SK-N-SH (cell line): ENCODE measurements at regions not wholly inside any gene's neighbourhood (a gene's known extent, or its start where the extent isn't known, plus 50 kb on each side); places are given as distances from the start of the nearest gene placed in this dataset.

ENCODE experiments used
- CTCF ChIA-PET: fragments of 300-600, 350-600 bp; formaldehyde crosslinking; extraction: SDS; loops from one replicate; lab custom pipeline; 2021; lab: Yijun Ruan, JAX
- POLR2A ChIA-PET: fragments of 350-600 bp; sonication (Branson Sonifier 250); formaldehyde crosslinking; extraction: SDS; loops from one replicate; lab custom pipeline; 2020; ENCODE audit warnings: antibody characterized with exemption, inconsistent platforms; lab: Yijun Ruan, JAX
- DNase-seq: peaks from one replicate; pipeline ENCODE4 v3.0.0; 2012
- H2AFZ ChIP-seq: fragments of 200-600 bp; sonication (generic); 2 replicates; pipeline ENCODE4 v1.8.1; 2016; ENCODE audit warnings: antibody characterized with exemption, mild to moderate bottlenecking, low read depth
- H3F3A ChIP-seq: fragments of 200-600 bp; sonication (generic); replicated peaks from 2 replicates; pipeline ENCODE3; 2016; ENCODE audit warnings: antibody characterized with exemption, mild to moderate bottlenecking; ENCODE audit not compliant: insufficient read depth
- H3K27ac ChIP-seq, 2 experiments: fragments of 200-500 bp in 1 of 2; fragments of 200-600 bp in 1 of 2; sonication (Bioruptor generic) in 1 of 2; sonication (generic), shearing (Covaris generic) in 1 of 2; 2 replicates each; pipeline versions ENCODE4 v1.5.1 to v1.6.1; 2014 to 2016; ENCODE audit warnings: low read depth in 2 of 2, inconsistent platforms in 1 of 2, low read length in 1 of 2, mild to moderate bottlenecking in 1 of 2, mixed read lengths in 1 of 2
- H3K27me3 ChIP-seq: fragments of 200-600 bp; sonication (generic), shearing (Covaris generic); 2 replicates; pipeline ENCODE4 v1.6.1; 2016; ENCODE audit warnings: mixed run types; ENCODE audit not compliant: insufficient read depth
- H3K36me3 ChIP-seq, 2 experiments: fragments of 200-500 bp in 1 of 2; fragments of 200-600 bp in 1 of 2; sonication (Bioruptor generic) in 1 of 2; sonication (generic) in 1 of 2; replicated peaks in 1 of 2; 2 replicates each; pipeline versions ENCODE3 to v1.5.1; 2014 to 2016; ENCODE audit warnings: low read length in 1 of 2, mild to moderate bottlenecking in 1 of 2; ENCODE audit not compliant: insufficient read depth in 2 of 2, control insufficient read depth in 1 of 2
- H3K4me1 ChIP-seq, 2 experiments: fragments of 200-500 bp in 1 of 2; fragments of 200-600 bp in 1 of 2; sonication (Bioruptor generic) in 1 of 2; sonication (generic), shearing (Covaris generic) in 1 of 2; 2 replicates each; pipeline versions ENCODE4 v1.5.1 to v1.6.1; 2014 to 2016; ENCODE audit warnings: low read depth in 1 of 2, low read length in 1 of 2, mixed run types in 1 of 2; ENCODE audit not compliant: insufficient read depth in 2 of 2, control insufficient read depth in 1 of 2
- H3K4me2 ChIP-seq: fragments of 200-600 bp; sonication (generic), shearing (Covaris generic); 2 replicates; pipeline ENCODE4 v1.6.1; 2017; ENCODE audit warnings: mixed run types
- H3K4me3 ChIP-seq, 2 experiments: fragments of 200-500 bp in 1 of 2; fragments of 200-600 bp in 1 of 2; sonication (Bioruptor generic) in 1 of 2; sonication (generic), shearing (Covaris generic) in 1 of 2; 2 replicates each; pipeline versions ENCODE4 v1.5.1 to v1.8.1; 2014 to 2016; ENCODE audit warnings: low read depth in 2 of 2, inconsistent platforms in 1 of 2, low read length in 1 of 2, mild to moderate bottlenecking in 1 of 2, mixed read lengths in 1 of 2, moderate library complexity in 1 of 2
- H3K79me2 ChIP-seq: fragments of 200-600 bp; sonication (generic); 2 replicates; pipeline ENCODE4 v1.8.1; 2017; ENCODE audit warnings: mild to moderate bottlenecking; ENCODE audit not compliant: insufficient read depth
- H3K9ac ChIP-seq: fragments of 200-600 bp; sonication (generic); 2 replicates; pipeline ENCODE4 v1.6.1; 2017; ENCODE audit warnings: mixed run types
- H3K9me2 ChIP-seq: fragments of 200-600 bp; sonication (generic); 2 replicates; pipeline ENCODE4 v1.6.1; 2017; ENCODE audit warnings: mixed run types
- H3K9me3 ChIP-seq: fragments of 200-600 bp; sonication (generic); 2 replicates; pipeline ENCODE4 v1.6.1; 2017; ENCODE audit warnings: mixed run types, mild to moderate bottlenecking, moderate library complexity
- H4K20me1 ChIP-seq: fragments of 200-600 bp; sonication (generic); 2 replicates; pipeline ENCODE4 v1.6.1; 2017; ENCODE audit warnings: mild to moderate bottlenecking, mixed run types; ENCODE audit not compliant: insufficient read depth
- CHD2 ChIP-seq: fragments of 150-350 bp; IDR thresholded peaks from 2 replicates; pipeline ENCODE4 v1.6.1; 2018; ENCODE audit warnings: low read length; ENCODE audit not compliant: partially characterized antibody
- CTCF ChIP-seq: fragments of 200-600 bp; sonication (generic); IDR thresholded peaks from 2 replicates; pipeline ENCODE4 v1.6.1; 2017; ENCODE audit warnings: antibody characterized with exemption, mild to moderate bottlenecking, moderate library complexity
- ELF1 ChIP-seq: IDR thresholded peaks from 2 replicates; pipeline ENCODE4 v1.4.0; 2012
- EP300 ChIP-seq, 2 experiments: IDR thresholded peaks; 2 replicates each; pipeline versions ENCODE4 v1.4.0 to v1.6.1; 2012; ENCODE audit warnings: borderline replicate concordance in 1 of 2, low read depth in 1 of 2, low read length in 1 of 2
- EZH2phosphoT487 ChIP-seq: fragments of 200-600 bp; sonication (generic); IDR thresholded peaks from 2 replicates; pipeline ENCODE4 v1.6.1; 2017; ENCODE audit warnings: low read depth, mixed run types, mild to moderate bottlenecking, antibody characterized with exemption, moderate library complexity, borderline replicate concordance
- FOXM1 ChIP-seq: IDR thresholded peaks from 2 replicates; pipeline ENCODE4 v1.4.0; 2012; ENCODE audit warnings: low read depth, mild to moderate bottlenecking
- MEF2A ChIP-seq: IDR thresholded peaks from 2 replicates; pipeline ENCODE4 v1.4.0; 2012; ENCODE audit warnings: low read depth, borderline replicate concordance
- MXI1 ChIP-seq: IDR thresholded peaks from 2 replicates; pipeline ENCODE4 v1.6.1; 2012; ENCODE audit warnings: mild to moderate bottlenecking, low read depth, low read length, improper control_type of control experiment
- NRF1 ChIP-seq: IDR thresholded peaks from 2 replicates; pipeline ENCODE4 v1.6.1; 2012; ENCODE audit warnings: low read depth, mild to moderate bottlenecking, low read length
- POLR2AphosphoS5 ChIP-seq: IDR thresholded peaks from 2 replicates; pipeline ENCODE4 v1.6.1; 2012; ENCODE audit warnings: low read depth, low read length
- RAD21 ChIP-seq: IDR thresholded peaks from 2 replicates; pipeline ENCODE4 v1.6.1; 2012; ENCODE audit warnings: mild to moderate bottlenecking, low read length
- RCOR1 ChIP-seq: fragments of 150-350 bp; IDR thresholded peaks from 2 replicates; pipeline ENCODE4 v1.6.1; 2017; ENCODE audit warnings: antibody characterized with exemption, low read length
- REST ChIP-seq: IDR thresholded peaks from 2 replicates; pipeline ENCODE4 v1.6.1; 2012; ENCODE audit warnings: mild to moderate bottlenecking, low read depth, low read length, moderate library complexity
- RFX5 ChIP-seq: IDR thresholded peaks from 2 replicates; pipeline ENCODE4 v1.6.1; 2012; ENCODE audit warnings: mild to moderate bottlenecking, improper control_type of control experiment, low read length
- TCF12 ChIP-seq: IDR thresholded peaks from 2 replicates; pipeline ENCODE4 v1.4.0; 2012
- USF2 ChIP-seq: fragments of 150-350 bp; IDR thresholded peaks from 2 replicates; pipeline ENCODE4 v1.6.1; 2017; ENCODE audit warnings: antibody characterized with exemption, low read length, low read depth, borderline replicate concordance
- WGBS: methylation state at CpG from one replicate; pipeline ENCODE4 v1.1.6; 2017; ENCODE audit warnings: low lambda C conversion rate; 5-methylcytosine and 5-hydroxymethylcytosine counted together
- TF ChIP-seq, protein P1 (sequence below): fragments of 150-350 bp; IDR thresholded peaks from 2 replicates; pipeline ENCODE4 v1.6.1; 2016; ENCODE audit warnings: mild to moderate bottlenecking, low read depth, low read length

DNA sequence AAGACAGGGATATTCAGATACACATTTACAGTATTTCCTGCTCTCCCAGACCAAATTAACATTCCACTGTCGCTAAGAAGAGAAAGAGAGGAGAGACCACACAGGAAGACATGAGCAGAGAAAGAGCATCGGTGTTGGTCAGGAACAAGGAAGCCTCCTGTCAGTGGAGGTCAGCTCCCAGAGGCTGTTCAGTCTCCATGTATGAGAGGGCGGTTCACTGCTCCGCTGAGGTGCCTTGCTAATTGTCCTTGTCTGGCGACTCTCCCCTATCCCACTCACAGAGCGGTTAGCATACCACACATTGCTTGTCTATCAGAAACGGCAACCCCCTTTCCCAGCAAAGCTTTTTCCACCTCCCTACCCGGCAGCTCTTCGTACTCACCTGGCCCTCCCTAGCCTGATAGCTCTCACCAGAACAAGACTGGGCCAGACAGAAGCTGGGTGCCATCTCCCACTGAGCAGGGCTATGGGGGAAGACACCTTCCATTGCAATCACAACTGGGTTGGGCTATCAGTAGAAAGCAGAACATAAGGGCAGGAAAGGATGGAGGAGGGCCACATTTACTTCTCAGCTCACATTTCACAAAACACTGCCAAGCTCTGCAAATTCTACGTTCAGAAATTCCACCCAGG is 58.6 kb upstream of the LMNB1 start:
- Histone ChIP-seq H3K4me3 (no peak overlapping the region), H3K79me2 (no peaks in the 10 kb centered on the region), H3K27me3 (no peaks in the 10 kb centered on the region), H3K9ac (no peak overlapping the region), H3K4me1 (no peaks in the 10 kb centered on the region), H3K4me2 (no peak overlapping the region), H4K20me1 (no peaks in the 10 kb centered on the region), H3K27ac (no peak overlapping the region), H3F3A (no peaks in the 10 kb centered on the region), H3K9me2 (no peaks in the 10 kb centered on the region), H3K36me3 (no peaks in the 10 kb centered on the region), H3K9me3 (no peaks in the 10 kb centered on the region), H2AFZ (no peak overlapping the region)
- ChIA-PET POLR2A (no interaction called here), CTCF (no interaction called here)
- no peak for DNase-seq
- TF ChIP-seq EP300 (IDR thresholded peaks at IDR 0.05; ENCODE audit: borderline replicate concordance in 1 of 2, low read depth in 1 of 2, low read length in 1 of 2) (no peak), REST (no peak), MXI1 (no peak), USF2 (no peak), CHD2 (no peak), RFX5 (no peak), NRF1 (no peak), RCOR1 (no peak), CTCF (no peak), POLR2AphosphoS5 (no peak), EZH2phosphoT487 (no peak), MEF2A (no peak), FOXM1 (no peak), TCF12 (no peak), ELF1 (no peak), RAD21 (no peak)
- TF ChIP-seq, protein P1, sequence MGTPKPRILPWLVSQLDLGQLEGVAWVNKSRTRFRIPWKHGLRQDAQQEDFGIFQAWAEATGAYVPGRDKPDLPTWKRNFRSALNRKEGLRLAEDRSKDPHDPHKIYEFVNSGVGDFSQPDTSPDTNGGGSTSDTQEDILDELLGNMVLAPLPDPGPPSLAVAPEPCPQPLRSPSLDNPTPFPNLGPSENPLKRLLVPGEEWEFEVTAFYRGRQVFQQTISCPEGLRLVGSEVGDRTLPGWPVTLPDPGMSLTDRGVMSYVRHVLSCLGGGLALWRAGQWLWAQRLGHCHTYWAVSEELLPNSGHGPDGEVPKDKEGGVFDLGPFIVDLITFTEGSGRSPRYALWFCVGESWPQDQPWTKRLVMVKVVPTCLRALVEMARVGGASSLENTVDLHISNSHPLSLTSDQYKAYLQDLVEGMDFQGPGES: no peak
- WGBS: 82% methylated on average over 10 of the region's 10 CpGs
